Activated CD8-positive, alpha-beta T cell treated with anti-CD3 and anti-CD28 coated beads for 36 hours (primary cell): ENCODE measurements at regions not wholly inside any gene's neighbourhood (a gene's known extent, or its start where the extent isn't known, plus 50 kb on each side); places are given as distances from the start of the nearest gene placed in this dataset.

ENCODE experiments used
- ATAC-seq: fragments of 200-7000 bp; cut with Tn5 transposase; one replicate; pipeline ENCODE4 v1.10.0; 2021; ENCODE audit warnings: mild to moderate bottlenecking, moderate library complexity
- CTCF ChIA-PET: fragments of 350-600 bp; sonication (Branson Sonifier 250); formaldehyde crosslinking; loops from one replicate; lab custom pipeline; 2021; ENCODE audit warnings: antibody characterized with exemption; lab: Charles Lee
- POLR2A ChIA-PET: fragments of 350-600 bp; sonication (Branson Sonifier 250); formaldehyde crosslinking; loops from one replicate; lab custom pipeline; 2021; ENCODE audit warnings: antibody characterized with exemption; lab: Charles Lee
- DNase-seq: peaks from one replicate; pipeline ENCODE4 v3.0.0-alpha.2; 2020
- H3K27ac Mint-ChIP-seq: one replicate; pipeline ENCODE4 v1.8.0; 2021; ENCODE audit warnings: mild to moderate bottlenecking, mixed read lengths
- H3K27me3 Mint-ChIP-seq: one replicate; pipeline ENCODE4 v1.8.0; 2021; ENCODE audit warnings: mixed read lengths
- H3K36me3 Mint-ChIP-seq: one replicate; pipeline ENCODE4 v1.8.0; 2021; ENCODE audit warnings: low read depth, mixed read lengths
- H3K4me1 Mint-ChIP-seq: one replicate; pipeline ENCODE4 v1.8.0; 2021; ENCODE audit warnings: low read depth, mixed read lengths
- H3K4me3 Mint-ChIP-seq: one replicate; pipeline ENCODE4 v1.8.0; 2021; ENCODE audit warnings: mild to moderate bottlenecking, moderate library complexity, mixed read lengths
- H3K9me3 Mint-ChIP-seq: one replicate; pipeline ENCODE4 v1.8.0; 2021; ENCODE audit warnings: mixed read lengths
- intact Hi-C: fragments of 100-400 bp; cut with micrococcal nuclease; formaldehyde crosslinking; loops from one replicate; pipeline ENCODE4 v1.10.0; 2022
- TF ChIP-seq, protein P1 (sequence below): fragments of 200-600 bp; IDR thresholded peaks from one replicate; pipeline ENCODE4 v1.8.0; 2022; ENCODE audit warnings: antibody characterized with exemption, mild to moderate bottlenecking

DNA sequence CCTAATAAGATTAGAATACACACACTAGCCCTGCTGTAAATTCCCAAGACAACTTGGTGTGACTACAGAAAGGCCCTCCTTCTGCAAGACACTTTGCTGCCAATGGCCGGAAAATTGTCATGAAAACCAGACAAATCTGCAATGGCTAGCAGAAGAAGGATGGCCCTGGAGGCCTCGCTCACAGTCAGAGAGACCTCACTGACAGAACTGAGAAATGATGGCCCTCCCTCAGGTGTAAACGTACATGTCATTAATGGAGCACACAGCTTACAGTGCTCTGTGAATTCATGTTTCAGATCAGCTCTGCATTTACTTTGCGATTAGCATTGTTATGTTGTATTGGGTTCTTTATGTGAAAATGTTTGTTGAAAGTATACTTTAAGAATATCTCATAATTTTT lies 202.9 kb upstream of the N4BP1 start:
- Mint-ChIP-seq H3K9me3 (no peaks in the 10 kb centered on the region), H3K4me1 (no peaks in the 10 kb centered on the region), H3K27me3 (peaks cover 23% of the 10 kb centered on the region), H3K27ac (no peak overlapping the region), H3K36me3 (no peaks in the 10 kb centered on the region), H3K4me3 (no peak overlapping the region)
- ChIA-PET CTCF (no interaction called here), POLR2A (interaction anchor here (1.0 kb wide), 1 partner anchor 9 kb away, joined by 3 read pairs; no protein-coding TSS in a partner anchor)
- intact Hi-C loops: no loop called here
- ATAC-seq (no peak), DNase-seq (no peak)
- TF ChIP-seq, protein P1, sequence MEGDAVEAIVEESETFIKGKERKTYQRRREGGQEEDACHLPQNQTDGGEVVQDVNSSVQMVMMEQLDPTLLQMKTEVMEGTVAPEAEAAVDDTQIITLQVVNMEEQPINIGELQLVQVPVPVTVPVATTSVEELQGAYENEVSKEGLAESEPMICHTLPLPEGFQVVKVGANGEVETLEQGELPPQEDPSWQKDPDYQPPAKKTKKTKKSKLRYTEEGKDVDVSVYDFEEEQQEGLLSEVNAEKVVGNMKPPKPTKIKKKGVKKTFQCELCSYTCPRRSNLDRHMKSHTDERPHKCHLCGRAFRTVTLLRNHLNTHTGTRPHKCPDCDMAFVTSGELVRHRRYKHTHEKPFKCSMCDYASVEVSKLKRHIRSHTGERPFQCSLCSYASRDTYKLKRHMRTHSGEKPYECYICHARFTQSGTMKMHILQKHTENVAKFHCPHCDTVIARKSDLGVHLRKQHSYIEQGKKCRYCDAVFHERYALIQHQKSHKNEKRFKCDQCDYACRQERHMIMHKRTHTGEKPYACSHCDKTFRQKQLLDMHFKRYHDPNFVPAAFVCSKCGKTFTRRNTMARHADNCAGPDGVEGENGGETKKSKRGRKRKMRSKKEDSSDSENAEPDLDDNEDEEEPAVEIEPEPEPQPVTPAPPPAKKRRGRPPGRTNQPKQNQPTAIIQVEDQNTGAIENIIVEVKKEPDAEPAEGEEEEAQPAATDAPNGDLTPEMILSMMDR: no peak

DNA sequence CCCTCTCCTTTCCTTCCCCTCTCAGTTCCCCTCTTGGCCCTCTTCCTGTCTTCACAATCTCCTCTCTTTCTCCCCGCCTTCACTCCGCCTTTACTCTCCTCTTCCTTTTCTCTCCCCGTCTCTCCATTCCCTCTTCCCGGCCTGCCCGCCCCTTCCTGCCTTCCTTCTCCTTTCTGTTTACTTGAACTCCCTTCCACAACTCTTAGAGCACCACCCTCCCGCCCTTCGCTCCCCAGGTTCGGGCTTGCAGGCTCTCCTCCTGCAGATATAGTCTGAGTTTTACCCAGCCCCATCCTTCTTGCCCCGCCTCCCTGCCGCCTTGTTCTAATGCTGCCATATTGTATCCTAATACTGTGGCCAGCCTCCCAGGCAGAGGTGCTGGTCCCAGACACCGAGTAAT lies 201.5 kb upstream of the N4BP1 start:
- Mint-ChIP-seq H3K27ac (no peak overlapping the region), H3K9me3 (no peaks in the 10 kb centered on the region), H3K4me1 (no peaks in the 10 kb centered on the region), H3K36me3 (no peaks in the 10 kb centered on the region), H3K27me3 (peaks cover 23% of the 10 kb centered on the region), H3K4me3 (no peak overlapping the region)
- TF ChIP-seq, protein P1: no peak
- ATAC-seq: no peak
- intact Hi-C loops: no loop called here
- DNase-seq: no peak
- ChIA-PET CTCF (no interaction called here), POLR2A (no interaction called here)

DNA sequence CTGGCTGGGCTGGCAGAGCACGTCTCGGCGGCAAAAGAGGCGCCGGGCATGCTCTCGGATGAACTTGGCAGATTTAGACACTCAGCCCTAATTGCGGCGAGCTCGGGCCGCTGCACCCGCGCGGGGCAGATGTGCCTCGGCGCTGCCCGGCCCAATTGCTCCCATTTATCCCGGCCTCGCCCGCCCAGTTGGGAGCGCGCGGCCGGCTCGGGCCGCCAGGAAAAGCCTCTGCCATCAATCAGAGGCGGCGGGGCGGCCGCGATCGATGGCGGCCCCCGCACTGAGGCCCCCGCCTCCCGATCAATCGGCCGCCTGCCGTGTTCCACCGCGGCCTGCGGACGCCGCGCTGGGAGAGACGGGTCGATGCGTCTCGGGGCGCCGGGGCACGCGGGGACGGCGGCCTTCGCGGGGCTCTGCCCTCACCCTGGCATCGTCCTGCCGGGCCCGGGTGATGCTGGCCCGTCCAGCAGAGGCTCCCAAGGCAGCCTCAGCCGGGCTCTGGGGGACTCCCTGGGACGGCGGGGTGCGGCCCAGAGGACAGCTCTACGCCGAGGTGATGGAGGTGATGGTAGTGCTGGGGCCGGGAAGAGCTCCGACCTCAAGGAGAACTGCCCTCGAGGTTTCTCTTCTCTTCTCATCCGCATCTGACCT lies 200.9 kb upstream of the N4BP1 start:
- peaks cover 23% of the 10 kb centered on the region for H3K27me3 Mint-ChIP-seq
- POLR2A ChIA-PET: no interaction called here

DNA sequence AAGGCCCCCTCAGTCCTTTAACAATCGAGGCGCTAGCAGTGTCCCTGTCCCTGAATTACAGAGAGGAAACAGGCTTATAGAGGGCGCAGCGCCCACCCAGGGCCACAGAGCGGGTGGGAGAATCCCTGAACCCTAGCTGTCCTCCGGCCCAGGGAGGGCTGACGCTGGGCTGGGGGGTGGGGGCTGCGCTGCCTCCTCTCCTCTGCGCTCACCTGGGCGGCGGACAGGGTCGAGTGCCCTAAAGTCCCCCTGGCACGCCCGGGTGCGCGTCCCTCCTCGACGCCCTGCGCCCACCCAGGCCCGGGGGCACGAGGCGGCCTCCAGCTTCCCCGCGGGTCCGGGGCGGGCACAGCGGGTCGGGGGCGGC lies 200.4 kb upstream of the N4BP1 start:
- Mint-ChIP-seq H3K4me1 (no peaks in the 10 kb centered on the region), H3K27ac (no peak overlapping the region), H3K4me3 (no peak overlapping the region), H3K27me3 (peaks cover 23% of the 10 kb centered on the region), H3K36me3 (no peaks in the 10 kb centered on the region), H3K9me3 (no peaks in the 10 kb centered on the region)
- ChIA-PET CTCF (no interaction called here), POLR2A (no interaction called here)
- intact Hi-C loops: no loop called here
- TF ChIP-seq, protein P1: no peak
- ATAC-seq (no peak), DNase-seq (no peak)

More for the DNA sequence above, 200.9 kb upstream of the N4BP1 start:
- no peaks in the 10 kb centered on the region for H3K36me3 Mint-ChIP-seq
- H3K4me3 Mint-ChIP-seq: no peak overlapping the region
- H3K9me3 Mint-ChIP-seq: no peaks in the 10 kb centered on the region
- ATAC-seq (no peak), DNase-seq (no peak)
- intact Hi-C loops: no loop called here
- CTCF ChIA-PET: no interaction called here
- TF ChIP-seq, protein P1: no peak
- no peaks in the 10 kb centered on the region for H3K4me1 Mint-ChIP-seq
- no peak overlapping the region for H3K27ac Mint-ChIP-seq

DNA sequence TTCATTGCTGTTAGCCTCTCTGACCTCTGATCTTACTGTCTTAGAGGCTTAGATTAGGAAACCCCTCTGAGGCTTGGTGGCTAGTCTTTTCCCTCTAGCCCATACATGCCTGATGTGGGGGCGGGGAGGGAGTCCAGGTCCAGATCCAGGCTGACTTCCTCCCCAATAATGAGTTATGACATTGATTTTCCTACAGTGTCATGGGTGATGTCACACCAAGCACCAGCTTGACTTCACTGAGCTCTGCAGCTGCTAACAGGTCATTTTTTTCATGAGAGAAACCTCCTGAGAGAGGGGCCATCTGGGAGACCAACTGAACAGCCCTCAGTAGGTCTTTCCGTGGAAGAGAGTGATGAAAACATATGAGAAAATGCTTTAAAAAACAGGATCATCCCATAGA lies 180.2 kb upstream of the N4BP1 start:
- H3K4me1 Mint-ChIP-seq: no peaks in the 10 kb centered on the region
- CTCF ChIA-PET: no interaction called here
- POLR2A ChIA-PET: no interaction called here
- no peak overlapping the region for H3K27ac Mint-ChIP-seq
- H3K27me3 Mint-ChIP-seq: peaks cover 1% of the 10 kb centered on the region
- ATAC-seq: no peak
- H3K36me3 Mint-ChIP-seq: no peaks in the 10 kb centered on the region
- intact Hi-C loops: no loop called here
- H3K9me3 Mint-ChIP-seq: no peaks in the 10 kb centered on the region
- DNase-seq: no peak
- TF ChIP-seq, protein P1: no peak
- H3K4me3 Mint-ChIP-seq: no peak overlapping the region
